NCI-H187 (cell line): ENCODE measurements at regions not wholly inside any gene's neighbourhood (a gene's known extent, or its start where the extent isn't known, plus 50 kb on each side); places are given as distances from the start of the nearest gene placed in this dataset.

ENCODE experiments used
- DNase-seq, 2 experiments: peaks; one replicate each; lab custom pipeline; 2025; lab: John Stamatoyannopoulos, UW

DNA sequence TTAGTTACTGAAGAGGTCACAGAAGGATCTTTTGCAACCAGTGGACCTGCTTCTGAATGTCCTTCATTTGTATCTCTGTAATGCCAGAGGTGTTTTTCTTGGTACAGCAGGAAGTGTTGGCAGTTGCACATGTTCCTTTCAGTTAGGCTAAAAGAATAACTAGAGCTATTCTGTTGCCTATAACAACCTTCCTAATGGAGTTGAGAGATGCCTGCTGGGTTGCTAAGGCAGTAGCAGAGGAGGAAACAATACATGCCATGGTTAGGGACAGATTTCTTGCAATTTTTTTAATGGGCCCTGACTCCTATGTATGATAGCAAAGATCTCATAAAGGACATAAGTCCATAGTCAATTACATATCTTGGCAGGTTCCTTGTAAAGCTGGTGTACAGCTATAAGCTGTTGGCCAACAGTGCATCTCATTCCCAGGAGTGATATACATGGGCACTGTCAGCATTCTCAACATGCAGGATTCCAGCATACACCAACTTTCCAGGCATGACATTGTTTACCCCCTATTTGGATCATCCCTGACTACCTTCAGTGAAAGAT lies 556.6 kb downstream of the CCER1 start:
- DNase-seq, result no peak

GRCh38 chr12:90396556-90396955 lies 558.4 kb downstream of the CCER1 start:
- DNase-seq, result no peak

DNA sequence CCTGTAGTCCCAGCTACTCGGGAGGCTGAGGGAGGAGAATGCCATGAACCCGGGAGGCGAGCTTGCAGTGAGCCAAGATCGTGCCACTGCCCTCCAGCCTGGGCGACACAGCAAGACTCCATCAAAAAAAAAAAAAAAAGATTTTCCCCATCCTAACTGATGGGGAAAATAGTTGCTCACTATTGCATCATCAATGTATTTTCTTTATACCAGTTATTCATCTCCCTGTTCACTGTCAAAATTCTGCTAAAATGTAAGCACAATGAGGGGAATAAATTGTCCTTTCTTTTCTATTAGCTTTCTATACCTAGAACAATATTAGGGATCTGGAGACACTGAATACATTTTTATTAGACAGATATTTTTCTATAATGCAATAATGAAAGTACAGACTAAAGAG lies 561.3 kb downstream of the CCER1 start:
- no peak for DNase-seq

- DNase-seq, result no peak
Measured at GRCh38 chr12:90393089-90393488, 561.9 kb downstream of the CCER1 start.

GRCh38 chr12:90390947-90391346 lies 564.0 kb downstream of the CCER1 start:
- no peak for DNase-seq

GRCh38 chr12:90368081-90368480 lies 586.9 kb downstream of the CCER1 start:
- no peak for DNase-seq

DNA sequence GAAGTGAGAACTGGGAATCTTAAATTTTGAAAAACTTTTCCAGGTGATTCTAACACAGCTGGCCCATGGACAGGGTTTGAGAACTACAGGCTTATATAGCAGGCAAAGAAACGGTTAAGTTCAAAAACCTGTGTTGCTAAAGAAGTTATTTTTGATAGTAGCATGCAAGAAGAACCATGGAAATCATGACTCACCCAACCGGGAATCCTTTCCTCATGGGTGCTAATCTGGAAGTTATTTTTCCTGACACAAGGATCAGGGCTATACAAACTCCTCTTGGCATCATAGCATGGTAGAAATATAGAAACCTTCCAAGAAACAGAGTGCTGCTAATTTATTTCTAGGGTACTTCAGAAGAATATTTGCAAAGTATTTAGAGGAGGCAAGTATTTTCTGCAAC lies 588.7 kb downstream of the CCER1 start:
- no peak for DNase-seq

GRCh38 chr12:90360300-90360699 lies 594.7 kb downstream of the CCER1 start:
- DNase-seq, result no peak

- no peak for DNase-seq
Measured at GRCh38 chr12:90355711-90356355, 599.1 kb downstream of the CCER1 start.

DNA sequence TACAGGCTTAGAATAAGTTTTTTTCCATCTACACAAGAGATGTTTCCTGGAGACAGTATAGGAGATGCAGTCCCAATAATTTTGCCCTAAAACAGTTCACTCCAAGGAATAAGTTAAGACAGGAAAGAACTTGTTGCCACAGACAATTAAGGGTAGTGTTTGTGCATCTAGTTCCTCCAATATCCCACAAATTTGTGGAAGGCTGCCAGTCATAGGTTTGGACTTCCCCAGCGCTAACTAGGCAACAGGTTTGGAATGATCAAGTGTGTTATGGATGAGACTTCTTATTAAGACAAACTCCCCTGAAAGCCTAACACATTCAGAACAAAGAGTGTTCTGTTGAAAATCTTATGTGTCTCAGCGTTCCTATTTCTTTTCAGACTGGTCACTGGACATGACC lies 611.0 kb downstream of the CCER1 start:
- DNase-seq, result no peak

DNA sequence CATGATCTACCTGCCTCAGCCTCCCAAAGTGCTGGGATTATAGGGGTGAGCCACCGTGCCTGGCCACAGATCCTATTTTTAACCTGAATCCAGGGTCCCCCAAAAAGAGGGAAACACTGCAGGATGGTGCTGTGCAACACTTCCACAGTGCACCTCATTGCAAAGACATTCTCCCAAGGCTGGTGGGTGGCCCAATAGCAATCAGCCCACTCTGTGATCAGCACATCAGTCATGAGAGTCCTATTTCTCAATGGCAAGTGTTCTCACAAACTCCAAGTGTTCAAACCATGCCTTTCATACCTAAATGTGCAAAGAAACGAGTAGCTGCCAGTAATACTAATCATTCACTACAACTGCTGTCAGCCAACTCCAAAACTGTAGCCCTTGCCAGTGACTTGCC lies 612.9 kb downstream of the CCER1 start:
- no peak for DNase-seq

- DNase-seq, result no peak
Measured at GRCh38 chr12:90339837-90340236, 615.1 kb downstream of the CCER1 start.

DNA sequence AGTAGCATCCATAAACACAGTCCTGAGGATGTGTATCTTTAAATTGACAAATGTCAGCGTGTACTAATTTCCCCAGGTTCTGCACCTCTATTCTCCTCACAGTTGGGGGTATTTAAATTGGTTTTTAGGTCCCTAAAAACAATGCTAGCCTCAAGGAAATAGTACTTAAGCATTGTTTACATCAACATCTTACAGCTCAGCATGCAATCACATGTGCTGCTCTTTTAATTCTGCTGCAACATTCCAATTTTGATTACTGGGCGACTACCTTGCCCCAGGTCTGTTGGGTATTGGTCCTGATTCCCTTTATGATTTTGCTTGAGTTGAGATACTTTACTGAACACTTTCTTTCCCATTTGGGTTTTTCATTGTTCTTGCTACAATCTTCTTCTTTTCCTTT lies 616.6 kb downstream of the CCER1 start:
- DNase-seq, result no peak

DNA sequence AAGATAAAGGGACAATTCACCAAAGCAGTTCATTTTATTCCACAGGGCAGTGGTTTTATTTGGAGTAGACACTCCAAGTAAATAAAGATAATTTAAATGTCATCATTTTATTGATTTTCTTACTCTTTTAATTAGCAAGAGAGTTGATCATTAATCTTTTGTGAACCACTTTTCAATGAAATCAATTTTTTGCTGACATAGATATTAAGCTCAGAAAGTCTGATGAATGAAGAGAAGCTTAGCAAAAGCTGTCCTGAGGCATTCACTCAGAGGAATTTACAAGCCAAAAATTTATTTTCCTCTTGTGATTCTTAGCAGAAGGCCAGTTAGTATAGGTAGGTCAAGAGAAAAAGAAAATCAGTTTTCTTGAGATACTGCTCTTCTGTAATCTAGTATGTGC lies 618.0 kb downstream of the CCER1 start:
- DNase-seq, result no peak

DNA sequence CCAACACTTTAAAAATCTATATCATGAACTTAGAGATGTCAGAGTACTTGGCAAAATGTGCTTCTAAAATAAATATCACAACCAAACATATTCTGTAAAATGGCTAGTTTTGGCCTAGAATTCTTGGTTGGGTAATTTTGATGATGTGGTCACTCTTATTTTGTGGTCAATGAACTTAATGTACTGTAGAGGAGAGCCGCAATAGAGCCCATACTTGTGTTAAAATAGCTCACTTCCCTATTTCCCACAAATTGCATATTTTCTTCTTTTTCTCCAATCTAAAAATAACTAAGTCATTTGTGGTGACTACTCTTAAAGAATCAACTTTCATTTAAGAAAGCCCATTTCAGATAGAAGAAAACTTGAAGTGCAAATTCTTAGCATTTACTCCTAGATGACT lies 619.4 kb downstream of the CCER1 start:
- DNase-seq, result no peak

- no peak for DNase-seq
Measured at GRCh38 chr12:90333939-90334338, 621.0 kb downstream of the CCER1 start.

DNA sequence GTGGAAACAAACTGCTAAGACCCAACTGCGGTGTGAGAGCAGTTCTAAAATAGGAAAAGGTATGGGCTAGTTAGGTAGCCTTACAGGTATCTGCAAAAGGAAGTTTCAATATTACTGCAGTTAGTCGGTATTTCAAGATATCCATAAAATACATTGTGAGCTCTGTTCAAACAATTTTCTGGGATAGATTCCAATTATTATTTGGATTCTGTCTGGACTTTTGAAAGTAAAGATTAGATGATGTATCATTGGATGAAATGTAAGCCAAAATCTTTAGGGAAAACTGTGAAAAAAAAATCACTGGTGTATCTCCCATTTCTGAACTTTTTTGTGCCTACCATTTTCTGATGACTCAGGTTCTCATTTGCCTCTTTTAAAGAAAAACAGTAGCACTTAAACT lies 621.6 kb downstream of the CCER1 start:
- no peak for DNase-seq

DNA sequence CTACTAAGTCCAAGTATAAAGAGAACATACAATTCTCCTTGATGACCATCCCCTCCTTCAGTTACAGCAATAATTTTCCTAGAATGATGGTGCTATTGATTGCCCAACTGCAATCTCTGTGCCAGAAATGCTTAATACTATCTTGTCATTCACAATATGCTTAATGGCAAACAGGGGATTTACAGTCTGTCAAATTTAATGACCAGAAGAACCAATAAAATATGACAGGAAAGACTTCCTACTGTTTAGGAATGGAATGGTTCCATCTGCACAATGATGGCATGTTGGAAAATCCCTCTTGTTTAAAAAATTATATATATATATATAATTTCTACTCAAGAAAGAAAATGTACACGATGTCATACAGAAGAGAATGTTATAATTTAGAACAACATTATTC lies 623.2 kb downstream of the CCER1 start:
- no peak for DNase-seq

DNA sequence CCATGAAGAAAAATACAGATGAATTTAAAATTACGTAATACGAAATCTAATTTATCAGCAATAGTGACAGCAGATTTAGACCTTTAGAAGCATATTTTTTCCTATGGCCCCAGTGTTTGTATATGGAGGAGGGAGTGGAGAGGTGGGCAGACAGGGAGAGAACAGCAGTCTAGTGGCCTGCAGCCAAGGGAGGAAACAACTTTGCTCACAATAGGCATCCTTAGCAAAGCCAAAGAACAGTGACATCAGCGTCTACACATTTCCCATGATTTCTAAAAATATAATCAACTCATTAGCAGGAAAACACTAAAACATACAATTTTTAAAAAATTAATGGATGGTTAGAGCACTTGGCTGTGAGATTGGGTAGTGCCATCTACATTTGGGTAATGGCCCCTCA lies 622.6 kb upstream of the ATP2B1 start:
- no peak for DNase-seq

DNA sequence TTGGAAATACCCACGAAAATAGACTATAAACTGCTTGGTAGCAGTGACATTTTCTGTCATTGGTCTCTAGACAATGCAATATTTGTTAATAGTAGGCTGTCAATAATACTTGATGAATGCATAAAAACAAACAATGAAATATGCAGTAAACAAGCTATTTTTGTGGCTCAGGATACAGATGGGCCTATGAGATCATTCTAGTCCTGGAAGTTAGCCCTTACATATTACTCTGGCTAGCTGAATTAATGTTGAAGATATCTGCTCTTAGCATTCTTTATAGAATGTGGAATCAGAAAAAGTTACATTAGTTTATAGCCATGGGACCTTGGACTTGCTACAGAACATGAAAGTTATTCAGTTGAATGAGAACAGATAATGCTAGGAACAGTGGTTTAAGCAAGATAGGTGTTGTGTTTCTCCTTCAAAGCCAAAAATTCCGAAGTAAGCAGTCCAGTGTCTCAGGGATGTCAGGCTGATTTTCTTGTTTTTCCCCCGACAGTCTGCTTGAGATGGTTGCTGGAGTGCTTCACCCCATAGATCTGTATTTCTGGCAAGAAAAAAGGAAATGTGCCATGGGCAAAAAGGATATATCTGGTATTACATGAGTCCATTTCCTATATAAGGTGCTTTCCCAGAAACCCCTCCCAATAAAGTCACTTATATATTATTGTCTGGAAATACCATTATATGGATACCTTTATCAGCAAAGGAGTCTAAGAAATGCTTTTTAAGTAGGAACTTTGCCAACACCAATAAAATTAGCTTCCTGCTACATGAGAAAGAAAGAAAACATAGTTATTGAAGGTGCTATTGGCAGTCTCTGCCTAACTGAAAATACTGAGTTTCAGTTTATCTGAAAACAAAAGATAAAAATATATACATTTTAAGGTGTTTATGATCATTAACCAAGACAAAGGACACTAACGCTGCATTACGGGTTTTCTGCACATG lies 619.4 kb upstream of the ATP2B1 start:
- DNase-seq, result no peak

DNA sequence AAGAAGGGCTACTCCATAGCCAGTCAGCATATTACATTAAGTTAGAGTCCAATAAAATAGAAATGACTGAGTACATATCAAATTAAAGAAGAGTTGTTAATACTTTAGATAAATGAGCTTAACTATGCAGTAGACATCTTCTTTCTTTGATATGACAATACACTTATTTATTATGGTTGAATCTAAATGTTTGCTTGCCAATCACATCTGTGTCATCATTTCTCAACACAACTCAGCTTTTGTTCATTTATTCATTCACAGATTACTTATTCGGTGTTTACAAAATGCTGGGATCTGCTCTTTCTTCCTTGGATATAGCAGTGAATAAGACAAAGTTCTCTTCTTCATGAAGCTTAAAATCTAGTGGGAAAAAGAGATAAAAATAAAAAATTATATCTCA lies 614.6 kb upstream of the ATP2B1 start:
- no peak for DNase-seq

DNA sequence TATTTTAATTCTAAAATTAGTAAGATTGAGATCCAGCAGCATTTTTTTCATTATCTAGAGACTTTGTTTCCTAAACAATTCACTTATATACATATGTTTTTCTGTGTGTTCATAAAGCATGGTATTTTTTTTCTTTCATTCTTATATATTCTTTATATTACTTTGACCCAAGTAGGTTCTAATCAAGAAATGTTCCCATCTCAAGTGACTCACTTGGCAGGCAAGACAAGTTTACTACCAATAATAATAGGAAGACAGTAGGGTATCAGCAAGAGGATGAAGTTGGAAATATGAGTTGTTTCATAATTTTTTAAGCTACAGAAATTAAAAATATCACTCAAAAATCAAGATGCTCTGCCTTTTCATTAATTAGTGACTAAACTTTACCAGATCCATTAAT lies 613.4 kb upstream of the ATP2B1 start:
- DNase-seq, result no peak

GRCh38 chr12:90321369-90321768 lies 612.7 kb upstream of the ATP2B1 start:
- DNase-seq, result no peak
